ENCODE measurements at regions not wholly inside any gene's neighbourhood (a gene's known extent, or its start where the extent isn't known, plus 50 kb on each side); places are given as distances from the start of the nearest gene placed in this dataset.

GRCh38 chr4:11769434-11769833 is 340.7 kb upstream of the HS3ST1 start (continued):
- TF ChIP-seq, protein P1, sequence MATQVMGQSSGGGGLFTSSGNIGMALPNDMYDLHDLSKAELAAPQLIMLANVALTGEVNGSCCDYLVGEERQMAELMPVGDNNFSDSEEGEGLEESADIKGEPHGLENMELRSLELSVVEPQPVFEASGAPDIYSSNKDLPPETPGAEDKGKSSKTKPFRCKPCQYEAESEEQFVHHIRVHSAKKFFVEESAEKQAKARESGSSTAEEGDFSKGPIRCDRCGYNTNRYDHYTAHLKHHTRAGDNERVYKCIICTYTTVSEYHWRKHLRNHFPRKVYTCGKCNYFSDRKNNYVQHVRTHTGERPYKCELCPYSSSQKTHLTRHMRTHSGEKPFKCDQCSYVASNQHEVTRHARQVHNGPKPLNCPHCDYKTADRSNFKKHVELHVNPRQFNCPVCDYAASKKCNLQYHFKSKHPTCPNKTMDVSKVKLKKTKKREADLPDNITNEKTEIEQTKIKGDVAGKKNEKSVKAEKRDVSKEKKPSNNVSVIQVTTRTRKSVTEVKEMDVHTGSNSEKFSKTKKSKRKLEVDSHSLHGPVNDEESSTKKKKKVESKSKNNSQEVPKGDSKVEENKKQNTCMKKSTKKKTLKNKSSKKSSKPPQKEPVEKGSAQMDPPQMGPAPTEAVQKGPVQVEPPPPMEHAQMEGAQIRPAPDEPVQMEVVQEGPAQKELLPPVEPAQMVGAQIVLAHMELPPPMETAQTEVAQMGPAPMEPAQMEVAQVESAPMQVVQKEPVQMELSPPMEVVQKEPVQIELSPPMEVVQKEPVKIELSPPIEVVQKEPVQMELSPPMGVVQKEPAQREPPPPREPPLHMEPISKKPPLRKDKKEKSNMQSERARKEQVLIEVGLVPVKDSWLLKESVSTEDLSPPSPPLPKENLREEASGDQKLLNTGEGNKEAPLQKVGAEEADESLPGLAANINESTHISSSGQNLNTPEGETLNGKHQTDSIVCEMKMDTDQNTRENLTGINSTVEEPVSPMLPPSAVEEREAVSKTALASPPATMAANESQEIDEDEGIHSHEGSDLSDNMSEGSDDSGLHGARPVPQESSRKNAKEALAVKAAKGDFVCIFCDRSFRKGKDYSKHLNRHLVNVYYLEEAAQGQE (IDR thresholded peaks at IDR 0.05; ENCODE audit: unreplicated experiment) = no peak

DNA sequence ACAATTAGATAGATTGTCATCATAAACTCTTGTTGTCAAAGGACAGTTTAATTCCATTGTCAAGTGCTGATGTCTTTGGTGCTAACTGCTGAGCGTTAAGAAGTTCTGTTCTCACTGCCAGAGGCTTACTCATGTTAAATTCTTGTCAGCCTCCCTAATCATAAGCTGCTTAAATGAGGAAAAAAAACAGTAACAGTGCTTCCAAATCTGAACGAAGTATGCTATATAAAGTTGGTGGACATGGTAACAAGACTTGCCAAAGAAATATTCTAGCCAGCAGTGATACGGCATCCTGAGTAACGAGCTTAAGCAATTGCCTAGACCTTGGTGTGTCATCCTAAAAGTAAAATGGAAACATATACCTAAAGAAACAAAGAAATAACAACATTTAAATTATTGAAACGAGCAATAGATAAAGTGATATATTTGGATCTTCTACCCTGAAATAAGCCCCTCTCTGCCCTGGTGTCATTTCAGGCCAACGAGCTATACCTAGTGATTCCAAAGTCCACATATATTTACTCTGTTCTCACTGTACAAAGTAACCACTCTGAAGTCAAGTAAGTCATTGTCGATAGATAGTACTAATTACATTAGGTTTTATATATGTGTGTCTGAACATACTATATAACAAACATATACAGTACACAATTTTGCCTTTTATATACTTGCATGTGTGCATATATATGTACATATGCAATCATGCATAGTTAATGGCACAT is 339.7 kb upstream of the HS3ST1 start:
- Histone ChIP-seq H4K20me1 (replicated peaks; ENCODE audit: insufficient read depth) (no peaks in the 10 kb centered on the region), H3K9me2 (ENCODE audit: insufficient read depth) (no peaks in the 10 kb centered on the region), H3K4me1 (ENCODE audit: insufficient read depth) (no peaks in the 10 kb centered on the region), H3K4me2 (no peak overlapping the region), H3K79me2 (replicated peaks; ENCODE audit: insufficient read depth) (no peaks in the 10 kb centered on the region), H3K36me3 (ENCODE audit: insufficient read depth) (no peaks in the 10 kb centered on the region), H3K4me3 (no peak overlapping the region), H2AFZ (no peak overlapping the region), H3K27me3 (ENCODE audit: insufficient read depth) (no peaks in the 10 kb centered on the region), H3F3A (replicated peaks; ENCODE audit: low read depth) (no peaks in the 10 kb centered on the region), H3K27ac (ENCODE audit: low read depth) (no peak overlapping the region)
- Mint-ChIP-seq H3K4me3 (no peak overlapping the region), H3K27me3 (ENCODE audit: insufficient read depth, low read depth, poor library complexity) (no peaks in the 10 kb centered on the region), H3K4me1 (peaks cover 6% of the 10 kb centered on the region; the same call in 2 of the 3 replicates), H3K9me3 (peaks cover 9% of the 10 kb centered on the region; the same call in 2 of the 3 replicates), H3K36me3 (ENCODE audit: low read depth) (peaks cover 4% of the 10 kb centered on the region; the same call in 1 of the 3 replicates), H3K27ac (no peak overlapping the region)
- ATAC-seq (no peak), DNase-seq (ENCODE audit: low spot score) (no peak)
- TF ChIP-seq EZH2 (IDR thresholded peaks at IDR 0.05; ENCODE audit: low read depth, unreplicated experiment) (no peak), ETS1 (IDR thresholded peaks at IDR 0.05) (no peak), ZNF114 (CRISPR knock-in tag; IDR thresholded peaks at IDR 0.05) (no peak), CTCF (conservative IDR thresholded peaks at IDR 0.05; ENCODE audit: low read depth in 2 of 2) (no peak), ZNF331 (CRISPR knock-in tag; IDR thresholded peaks at IDR 0.05; ENCODE audit: low read depth) (no peak), POLR2AphosphoS5 (IDR thresholded peaks at IDR 0.05; ENCODE audit: low read depth) (no peak), STAT1 (IDR thresholded peaks at IDR 0.05; ENCODE audit: unreplicated experiment) (no peak), JUNB (IDR thresholded peaks at IDR 0.05; ENCODE audit: unreplicated experiment) (no peak), ZNF462 (CRISPR knock-in tag; IDR thresholded peaks at IDR 0.05) (no peak), NANOG (IDR thresholded peaks at IDR 0.05; ENCODE audit: borderline replicate concordance) (no peak)
